ENCODE measurements at regions not wholly inside any gene's neighbourhood (a gene's known extent, or its start where the extent isn't known, plus 50 kb on each side); places are given as distances from the start of the nearest gene placed in this dataset.

GRCh38 chr16:21339941-21340340 lies 61.9 kb upstream of the CRYM start:
- no peak for TF ChIP-seq CTCF (IDR thresholded peaks at IDR 0.05)
- TF ChIP-seq POLR2A (IDR thresholded peaks at IDR 0.05): no peak

Data from adrenal gland (tissue), 5 donors.